Liver (tissue), 8 donors: ENCODE measurements at regions not wholly inside any gene's neighbourhood (a gene's known extent, or its start where the extent isn't known, plus 50 kb on each side); places are given as distances from the start of the nearest gene placed in this dataset.

ENCODE experiments used
- DNase-seq: peaks from one replicate; pipeline ENCODE4 v3.0.0-alpha.2; 2017; ENCODE audit warnings: low spot score
- H3K27ac ChIP-seq, 2 donors: one replicate each; pipeline ENCODE4 v1.7.0; 2013; ENCODE audit warnings: inconsistent platforms in 2 of 2, low read length in 2 of 2, control low read depth in 1 of 2, low read depth in 1 of 2, mild to moderate bottlenecking in 1 of 2
- H3K27me3 ChIP-seq, 4 donors: one replicate each; pipeline versions ENCODE4 v1.6.1 to v1.7.0; 2013; ENCODE audit warnings: low read length in 3 of 4, inconsistent platforms in 1 of 4, mild to moderate bottlenecking in 1 of 4, moderate library complexity in 1 of 4; ENCODE audit not compliant: control insufficient read depth in 4 of 4, insufficient read depth in 4 of 4
- H3K36me3 ChIP-seq, 4 donors: one replicate each; pipeline versions ENCODE4 v1.6.1 to v1.7.0; 2013; ENCODE audit warnings: low read length in 3 of 4, mild to moderate bottlenecking in 3 of 4, low read depth in 1 of 4, moderate library complexity in 1 of 4; ENCODE audit not compliant: control insufficient read depth in 4 of 4, insufficient read depth in 3 of 4
- H3K4me1 ChIP-seq, 4 donors: one replicate each; pipeline versions ENCODE4 v1.6.1 to v1.7.0; 2013; ENCODE audit warnings: low read length in 3 of 4, mild to moderate bottlenecking in 3 of 4, moderate library complexity in 1 of 4; ENCODE audit not compliant: control insufficient read depth in 4 of 4, insufficient read depth in 4 of 4
- H3K4me3 ChIP-seq, 3 donors: one replicate each; pipeline versions ENCODE4 v1.6.1 to v1.7.0; 2013; ENCODE audit warnings: low read length in 3 of 3, control low read depth in 1 of 3, low read depth in 1 of 3, mild to moderate bottlenecking in 1 of 3
- H3K9ac ChIP-seq, 2 donors: one replicate each; pipeline ENCODE4 v1.7.0; 2013; ENCODE audit warnings: low read length in 2 of 2, mild to moderate bottlenecking in 2 of 2, moderate library complexity in 2 of 2, control low read depth in 1 of 2, low read depth in 1 of 2
- H3K9me3 ChIP-seq, 4 donors: one replicate each; pipeline versions ENCODE4 v1.6.1 to v1.7.0; 2013; ENCODE audit warnings: low read length in 3 of 4; ENCODE audit not compliant: control insufficient read depth in 4 of 4
- ATF3 ChIP-seq: IDR thresholded peaks from 2 replicates; pipeline ENCODE4 v1.6.1; 2016; ENCODE audit warnings: antibody characterized with exemption
- CTCF ChIP-seq: fragments of 150-350 bp; IDR thresholded peaks from 2 replicates; pipeline ENCODE4 v1.5.1; 2017; ENCODE audit warnings: improper control_type of control experiment, low read depth, low read length; ENCODE audit not compliant: missing input control
- EGR1 ChIP-seq, 2 donors: IDR thresholded peaks; 2 replicates each; pipeline ENCODE4 v1.6.1; 2016 to 2018; ENCODE audit warnings: antibody characterized with exemption in 2 of 2, low read depth in 2 of 2
- FOXA1 ChIP-seq: IDR thresholded peaks from 2 replicates; pipeline ENCODE4 v1.6.1; 2016; ENCODE audit warnings: antibody characterized with exemption
- FOXA2 ChIP-seq: IDR thresholded peaks from 2 replicates; pipeline ENCODE4 v1.6.1; 2016; ENCODE audit warnings: antibody characterized with exemption
- GABPA ChIP-seq, 2 donors: IDR thresholded peaks in 1 of 2; conservative IDR thresholded peaks in 1 of 2; 2 replicates each; pipeline ENCODE4 v1.6.1; 2016; ENCODE audit warnings: antibody characterized with exemption in 2 of 2, mild to moderate bottlenecking in 1 of 2, moderate library complexity in 1 of 2
- HNF4A ChIP-seq, 2 donors: conservative IDR thresholded peaks; 2 replicates each; pipeline ENCODE4 v1.6.1; 2016; ENCODE audit warnings: antibody characterized with exemption in 2 of 2, mild to moderate bottlenecking in 2 of 2
- HNF4G ChIP-seq: IDR thresholded peaks from 2 replicates; pipeline ENCODE4 v1.6.1; 2016; ENCODE audit warnings: antibody characterized with exemption
- MAX ChIP-seq: IDR thresholded peaks from 2 replicates; pipeline ENCODE4 v1.6.1; 2016; ENCODE audit warnings: antibody characterized with exemption
- NR2F2 ChIP-seq: IDR thresholded peaks from 2 replicates; pipeline ENCODE4 v1.6.1; 2016; ENCODE audit warnings: antibody characterized with exemption
- RAD21 ChIP-seq, 2 donors: IDR thresholded peaks; 2 replicates each; pipeline ENCODE4 v1.6.1; 2016; ENCODE audit warnings: antibody characterized with exemption in 2 of 2, mild to moderate bottlenecking in 2 of 2
- RXRA ChIP-seq, 2 donors: IDR thresholded peaks; 2 replicates each; pipeline ENCODE4 v1.6.1; 2017 to 2018; ENCODE audit warnings: antibody characterized with exemption in 2 of 2, mild to moderate bottlenecking in 1 of 2
- SP1 ChIP-seq: IDR thresholded peaks from 2 replicates; pipeline ENCODE4 v1.6.1; 2018; ENCODE audit warnings: antibody characterized with exemption, mild to moderate bottlenecking
- TAF1 ChIP-seq: conservative IDR thresholded peaks from 2 replicates; pipeline ENCODE4 v1.6.1; 2016; ENCODE audit warnings: antibody characterized with exemption, mild to moderate bottlenecking
- YY1 ChIP-seq: IDR thresholded peaks from 2 replicates; pipeline ENCODE4 v1.6.1; 2016; ENCODE audit warnings: antibody characterized with exemption, mild to moderate bottlenecking
- WGBS: extraction: QIAGEN DNeasy Blood & Tissue Kit; methylation state at CpG from one replicate; pipeline ENCODE4 v1.1.7; 2013; 5-methylcytosine and 5-hydroxymethylcytosine counted together
- TF ChIP-seq, protein P1 (sequence below): IDR thresholded peaks from 2 replicates; pipeline ENCODE4 v1.6.1; 2016; ENCODE audit warnings: antibody characterized with exemption, mild to moderate bottlenecking
- TF ChIP-seq, protein P2 (sequence below): IDR thresholded peaks from 2 replicates; pipeline ENCODE4 v1.6.1; 2016; ENCODE audit warnings: antibody characterized with exemption
- donor health status: healthy.
- donor health status: healthy.
- donor health status: healthy.
- donor health status: healthy.
- donor health status: healthy.

GRCh38 chr10:131022981-131023380 lies 288.5 kb downstream of the TCERG1L start:
- Histone ChIP-seq H3K27me3 (no peaks in the 10 kb centered on the region), H3K9ac (no peak overlapping the region), H3K4me1 (no peaks in the 10 kb centered on the region), H3K36me3 (no peaks in the 10 kb centered on the region), H3K9me3 (no peaks in the 10 kb centered on the region), H3K27ac (no peak overlapping the region), H3K4me3 (no peak overlapping the region)
- no peak for TF ChIP-seq MAX
- TF ChIP-seq, protein P1, sequence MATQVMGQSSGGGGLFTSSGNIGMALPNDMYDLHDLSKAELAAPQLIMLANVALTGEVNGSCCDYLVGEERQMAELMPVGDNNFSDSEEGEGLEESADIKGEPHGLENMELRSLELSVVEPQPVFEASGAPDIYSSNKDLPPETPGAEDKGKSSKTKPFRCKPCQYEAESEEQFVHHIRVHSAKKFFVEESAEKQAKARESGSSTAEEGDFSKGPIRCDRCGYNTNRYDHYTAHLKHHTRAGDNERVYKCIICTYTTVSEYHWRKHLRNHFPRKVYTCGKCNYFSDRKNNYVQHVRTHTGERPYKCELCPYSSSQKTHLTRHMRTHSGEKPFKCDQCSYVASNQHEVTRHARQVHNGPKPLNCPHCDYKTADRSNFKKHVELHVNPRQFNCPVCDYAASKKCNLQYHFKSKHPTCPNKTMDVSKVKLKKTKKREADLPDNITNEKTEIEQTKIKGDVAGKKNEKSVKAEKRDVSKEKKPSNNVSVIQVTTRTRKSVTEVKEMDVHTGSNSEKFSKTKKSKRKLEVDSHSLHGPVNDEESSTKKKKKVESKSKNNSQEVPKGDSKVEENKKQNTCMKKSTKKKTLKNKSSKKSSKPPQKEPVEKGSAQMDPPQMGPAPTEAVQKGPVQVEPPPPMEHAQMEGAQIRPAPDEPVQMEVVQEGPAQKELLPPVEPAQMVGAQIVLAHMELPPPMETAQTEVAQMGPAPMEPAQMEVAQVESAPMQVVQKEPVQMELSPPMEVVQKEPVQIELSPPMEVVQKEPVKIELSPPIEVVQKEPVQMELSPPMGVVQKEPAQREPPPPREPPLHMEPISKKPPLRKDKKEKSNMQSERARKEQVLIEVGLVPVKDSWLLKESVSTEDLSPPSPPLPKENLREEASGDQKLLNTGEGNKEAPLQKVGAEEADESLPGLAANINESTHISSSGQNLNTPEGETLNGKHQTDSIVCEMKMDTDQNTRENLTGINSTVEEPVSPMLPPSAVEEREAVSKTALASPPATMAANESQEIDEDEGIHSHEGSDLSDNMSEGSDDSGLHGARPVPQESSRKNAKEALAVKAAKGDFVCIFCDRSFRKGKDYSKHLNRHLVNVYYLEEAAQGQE = no peak
- TF ChIP-seq SP1 = no peak
- no peak for TF ChIP-seq HNF4A (conservative IDR thresholded peaks at IDR 0.05)
- no peak for TF ChIP-seq FOXA1
- TF ChIP-seq HNF4G = no peak
- no peak for TF ChIP-seq YY1
- TF ChIP-seq TAF1 = no peak
- no peak for TF ChIP-seq NR2F2
- TF ChIP-seq CTCF = no peak
- TF ChIP-seq RAD21 (IDR thresholded peaks at IDR 0.05) = no peak
- TF ChIP-seq ATF3 = no peak
- no peak for TF ChIP-seq GABPA (IDR thresholded peaks at IDR 0.05 in 1 of 2, conservative IDR thresholded peaks at IDR 0.05 in 1 of 2)
- TF ChIP-seq EGR1 (IDR thresholded peaks at IDR 0.05; ENCODE audit: low read depth in 2 of 2) = no peak
- TF ChIP-seq, protein P2, sequence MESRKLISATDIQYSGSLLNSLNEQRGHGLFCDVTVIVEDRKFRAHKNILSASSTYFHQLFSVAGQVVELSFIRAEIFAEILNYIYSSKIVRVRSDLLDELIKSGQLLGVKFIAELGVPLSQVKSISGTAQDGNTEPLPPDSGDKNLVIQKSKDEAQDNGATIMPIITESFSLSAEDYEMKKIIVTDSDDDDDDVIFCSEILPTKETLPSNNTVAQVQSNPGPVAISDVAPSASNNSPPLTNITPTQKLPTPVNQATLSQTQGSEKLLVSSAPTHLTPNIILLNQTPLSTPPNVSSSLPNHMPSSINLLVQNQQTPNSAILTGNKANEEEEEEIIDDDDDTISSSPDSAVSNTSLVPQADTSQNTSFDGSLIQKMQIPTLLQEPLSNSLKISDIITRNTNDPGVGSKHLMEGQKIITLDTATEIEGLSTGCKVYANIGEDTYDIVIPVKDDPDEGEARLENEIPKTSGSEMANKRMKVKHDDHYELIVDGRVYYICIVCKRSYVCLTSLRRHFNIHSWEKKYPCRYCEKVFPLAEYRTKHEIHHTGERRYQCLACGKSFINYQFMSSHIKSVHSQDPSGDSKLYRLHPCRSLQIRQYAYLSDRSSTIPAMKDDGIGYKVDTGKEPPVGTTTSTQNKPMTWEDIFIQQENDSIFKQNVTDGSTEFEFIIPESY = no peak
- TF ChIP-seq RXRA (IDR thresholded peaks at IDR 0.05) = no peak
- no peak for TF ChIP-seq FOXA2
- DNase-seq = no peak
- WGBS = 35% methylated on average over 5 of the region's 5 CpGs
